GM23248 (cell line): ENCODE measurements at regions not wholly inside any gene's neighbourhood (a gene's known extent, or its start where the extent isn't known, plus 50 kb on each side); places are given as distances from the start of the nearest gene placed in this dataset.

ENCODE experiments used
- EZH2 ChIP-seq: fragments of 200-600 bp; sonication (generic); IDR thresholded peaks from 2 replicates; pipeline ENCODE4 v1.6.1; 2018; ENCODE audit warnings: antibody characterized with exemption, mild to moderate bottlenecking; ENCODE audit not compliant: insufficient read depth, poor library complexity, severe bottlenecking
- EZH2phosphoT487 ChIP-seq: fragments of 200-600 bp; sonication (generic); IDR thresholded peaks from 2 replicates; pipeline ENCODE4 v1.6.1; 2018; ENCODE audit warnings: antibody characterized with exemption, moderate library complexity, mild to moderate bottlenecking, low read depth; ENCODE audit not compliant: insufficient read depth

DNA sequence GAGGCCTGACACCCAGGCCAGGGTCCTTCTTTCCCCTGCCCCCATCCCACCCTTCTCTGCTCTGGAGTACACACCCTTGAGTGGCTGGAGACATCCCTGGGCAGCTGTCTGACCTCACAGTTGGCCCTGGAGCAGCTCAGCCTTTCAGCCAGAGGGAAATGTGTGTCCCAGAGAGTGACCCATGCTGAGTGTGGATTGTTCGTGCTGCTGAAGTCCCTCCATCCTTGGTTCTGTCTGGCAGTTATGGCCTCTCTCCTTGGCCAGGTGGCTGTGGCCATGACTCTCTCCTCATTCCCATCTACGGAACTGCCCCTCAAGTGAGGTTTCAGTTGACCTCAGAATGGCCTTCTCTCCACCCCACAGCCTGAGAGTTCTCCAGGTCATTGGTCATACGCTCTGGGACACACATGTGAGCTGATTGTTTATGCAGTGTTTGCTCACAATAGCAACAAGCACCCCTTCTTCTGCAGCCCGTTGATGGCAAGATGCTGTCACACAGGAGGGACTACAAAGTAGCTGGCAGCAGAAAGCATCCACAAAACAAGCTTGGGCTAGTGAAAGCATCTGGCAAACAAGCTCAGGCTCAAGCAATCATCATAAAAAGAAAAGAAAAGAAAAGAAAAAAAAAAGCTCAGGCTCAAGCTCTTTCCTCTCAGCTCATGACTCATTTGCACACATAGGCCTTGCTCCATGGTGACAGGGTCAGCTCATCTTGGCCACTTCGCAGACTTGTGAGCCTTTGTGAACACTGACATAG, 55.3 kb upstream of the ITGA11 start:
- no peak for TF ChIP-seq EZH2
- TF ChIP-seq EZH2phosphoT487 = no peak
